LNCaP clone FGC (cell line): ENCODE measurements at regions not wholly inside any gene's neighbourhood (a gene's known extent, or its start where the extent isn't known, plus 50 kb on each side); places are given as distances from the start of the nearest gene placed in this dataset.

Experiments used
- DNase-seq: peaks from one replicate; pipeline ENCODE4 v3.0.0-alpha.2; 2011; ENCODE audit warnings: low read depth
- H3K4me3 ChIP-seq: 2 replicates; pipeline ENCODE4 v1.5.1; 2011; ENCODE audit warnings: mild to moderate bottlenecking, low read depth, low read length, control low read depth
- TF ChIP-seq, protein P1 (sequence below): IDR thresholded peaks from 2 replicates; pipeline ENCODE4 v1.5.1; 2012; ENCODE audit warnings: mild to moderate bottlenecking; ENCODE audit not compliant: control insufficient read depth, insufficient read depth; ENCODE audit errors: extremely low read depth

DNA sequence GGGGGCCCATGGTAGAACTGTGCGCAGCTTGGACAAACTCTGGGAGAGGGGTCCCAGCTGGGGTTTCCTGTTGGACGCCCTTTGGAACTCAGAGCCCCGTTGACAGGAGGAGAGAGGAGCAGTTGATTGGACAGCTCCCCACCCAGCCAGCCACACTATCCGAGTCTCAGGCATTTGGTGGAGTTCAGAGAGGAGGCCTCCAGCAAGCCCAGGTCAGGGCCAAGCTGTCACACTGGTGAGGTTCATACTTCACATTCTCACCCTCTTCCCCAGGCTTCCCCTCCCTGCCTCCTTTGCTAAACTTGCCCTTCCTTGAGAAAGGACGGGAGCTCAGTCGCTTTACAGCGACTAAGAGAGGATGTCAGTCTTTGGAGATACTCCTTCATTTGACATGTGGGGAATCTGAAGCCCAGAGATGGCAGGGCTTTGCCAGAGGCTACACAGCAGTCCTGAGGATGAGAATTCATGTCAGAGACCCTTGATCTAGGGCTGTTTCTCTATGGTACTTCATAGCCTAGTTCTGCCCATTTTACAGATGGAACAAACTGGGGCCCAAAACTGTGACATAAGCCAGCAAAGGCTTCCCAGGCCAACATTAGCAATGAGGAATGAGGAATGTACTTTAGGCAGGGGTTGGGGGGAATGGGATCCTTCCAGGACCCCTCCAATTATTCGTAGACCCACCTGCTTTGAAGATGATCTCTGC is 142.2 kb downstream of the SMAD6 start:
- no peak overlapping the region for H3K4me3 ChIP-seq
- DNase-seq: no peak
- TF ChIP-seq, protein P1, sequence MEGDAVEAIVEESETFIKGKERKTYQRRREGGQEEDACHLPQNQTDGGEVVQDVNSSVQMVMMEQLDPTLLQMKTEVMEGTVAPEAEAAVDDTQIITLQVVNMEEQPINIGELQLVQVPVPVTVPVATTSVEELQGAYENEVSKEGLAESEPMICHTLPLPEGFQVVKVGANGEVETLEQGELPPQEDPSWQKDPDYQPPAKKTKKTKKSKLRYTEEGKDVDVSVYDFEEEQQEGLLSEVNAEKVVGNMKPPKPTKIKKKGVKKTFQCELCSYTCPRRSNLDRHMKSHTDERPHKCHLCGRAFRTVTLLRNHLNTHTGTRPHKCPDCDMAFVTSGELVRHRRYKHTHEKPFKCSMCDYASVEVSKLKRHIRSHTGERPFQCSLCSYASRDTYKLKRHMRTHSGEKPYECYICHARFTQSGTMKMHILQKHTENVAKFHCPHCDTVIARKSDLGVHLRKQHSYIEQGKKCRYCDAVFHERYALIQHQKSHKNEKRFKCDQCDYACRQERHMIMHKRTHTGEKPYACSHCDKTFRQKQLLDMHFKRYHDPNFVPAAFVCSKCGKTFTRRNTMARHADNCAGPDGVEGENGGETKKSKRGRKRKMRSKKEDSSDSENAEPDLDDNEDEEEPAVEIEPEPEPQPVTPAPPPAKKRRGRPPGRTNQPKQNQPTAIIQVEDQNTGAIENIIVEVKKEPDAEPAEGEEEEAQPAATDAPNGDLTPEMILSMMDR: no peak

GRCh38 chr15:66844747-66845145 is 142.7 kb downstream of the SMAD6 start:
- no peak for DNase-seq
- TF ChIP-seq, protein P1: no peak

GRCh38 chr15:66845266-66845785 is 143.3 kb downstream of the SMAD6 start:
- H3K4me3 ChIP-seq: no peak overlapping the region
- TF ChIP-seq, protein P1: no peak
- DNase-seq: no peak

More at GRCh38 chr15:66844747-66845145, 142.7 kb downstream of the SMAD6 start:
- no peak overlapping the region for H3K4me3 ChIP-seq

GRCh38 chr15:66846031-66846430 is 144.0 kb downstream of the SMAD6 start:
- no peak overlapping the region for H3K4me3 ChIP-seq
- TF ChIP-seq, protein P1: no peak
- no peak for DNase-seq

GRCh38 chr15:66846811-66847210 is 144.8 kb downstream of the SMAD6 start:
- TF ChIP-seq, protein P1: no peak
- no peak overlapping the region for H3K4me3 ChIP-seq
- DNase-seq: no peak

GRCh38 chr15:66847565-66847991 is 145.5 kb downstream of the SMAD6 start:
- TF ChIP-seq, protein P1: no peak
- DNase-seq: no peak
- H3K4me3 ChIP-seq: no peak overlapping the region

DNA sequence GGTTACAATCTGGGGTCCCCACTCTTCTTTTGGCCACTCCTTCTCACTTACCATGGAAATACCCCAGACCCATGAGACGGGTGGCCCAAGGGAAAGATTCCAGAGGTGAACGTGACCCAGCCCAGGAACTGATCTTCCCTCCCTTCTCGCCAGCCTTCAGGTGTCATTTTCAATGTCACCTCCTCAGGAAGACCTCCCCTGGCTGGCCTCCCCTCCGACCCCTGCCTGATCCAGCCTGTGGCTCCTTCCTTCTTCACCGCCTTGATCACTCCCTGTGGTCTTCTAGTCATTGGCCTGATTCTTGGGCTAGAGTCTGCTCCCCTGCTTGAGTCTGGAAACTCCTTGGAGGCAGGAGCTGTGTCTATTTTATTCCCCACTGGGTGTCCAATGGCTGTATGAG is 146.1 kb downstream of the SMAD6 start:
- TF ChIP-seq, protein P1: no peak
- no peak for DNase-seq
- H3K4me3 ChIP-seq: no peak overlapping the region
